Gastrocnemius medialis (tissue), 4 donors: ENCODE measurements at regions not wholly inside any gene's neighbourhood (a gene's known extent, or its start where the extent isn't known, plus 50 kb on each side); places are given as distances from the start of the nearest gene placed in this dataset.

Experiments used
- POLR2A ChIP-seq, 2 donors: fragments of 450-650 bp; IDR thresholded peaks; one replicate each; pipeline ENCODE4 v1.6.1; 2017; ENCODE audit warnings: antibody characterized with exemption in 2 of 2, mild to moderate bottlenecking in 2 of 2, moderate library complexity in 2 of 2
- TF ChIP-seq, protein P1 (sequence below), 5 experiments: fragments of 450-650 bp in 3 of 5; fragments of 200-600 bp in 2 of 5; sonication (generic) in 2 of 5; IDR thresholded peaks in 4 of 5; conservative IDR thresholded peaks in 1 of 5; 1 replicate in 4 of 5; 2 replicates in 1 of 5; pipeline ENCODE4 v1.5.1; 2016 to 2019; ENCODE audit warnings: antibody characterized with exemption in 5 of 5, mild to moderate bottlenecking in 3 of 5, moderate library complexity in 3 of 5

DNA sequence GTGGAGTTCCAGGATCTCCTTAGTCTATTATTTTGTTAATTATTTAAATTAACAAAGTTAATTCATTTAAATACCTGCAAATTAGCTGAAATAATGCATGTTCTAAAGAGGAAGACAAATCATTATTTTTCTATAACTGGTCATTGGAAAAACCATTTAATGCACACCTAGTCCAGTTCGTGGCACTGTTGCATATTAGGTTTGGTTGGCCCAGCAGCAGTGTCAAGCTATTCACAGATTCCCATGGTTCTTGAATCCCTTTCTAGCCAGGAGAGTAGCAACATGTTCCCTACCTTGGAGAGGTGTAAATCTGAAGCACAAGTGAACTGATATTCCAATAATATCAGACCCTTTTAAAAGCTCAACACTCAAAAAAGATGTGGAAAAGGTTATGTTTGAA, 155.2 kb downstream of the TMEM161B start:
- TF ChIP-seq, protein P1, sequence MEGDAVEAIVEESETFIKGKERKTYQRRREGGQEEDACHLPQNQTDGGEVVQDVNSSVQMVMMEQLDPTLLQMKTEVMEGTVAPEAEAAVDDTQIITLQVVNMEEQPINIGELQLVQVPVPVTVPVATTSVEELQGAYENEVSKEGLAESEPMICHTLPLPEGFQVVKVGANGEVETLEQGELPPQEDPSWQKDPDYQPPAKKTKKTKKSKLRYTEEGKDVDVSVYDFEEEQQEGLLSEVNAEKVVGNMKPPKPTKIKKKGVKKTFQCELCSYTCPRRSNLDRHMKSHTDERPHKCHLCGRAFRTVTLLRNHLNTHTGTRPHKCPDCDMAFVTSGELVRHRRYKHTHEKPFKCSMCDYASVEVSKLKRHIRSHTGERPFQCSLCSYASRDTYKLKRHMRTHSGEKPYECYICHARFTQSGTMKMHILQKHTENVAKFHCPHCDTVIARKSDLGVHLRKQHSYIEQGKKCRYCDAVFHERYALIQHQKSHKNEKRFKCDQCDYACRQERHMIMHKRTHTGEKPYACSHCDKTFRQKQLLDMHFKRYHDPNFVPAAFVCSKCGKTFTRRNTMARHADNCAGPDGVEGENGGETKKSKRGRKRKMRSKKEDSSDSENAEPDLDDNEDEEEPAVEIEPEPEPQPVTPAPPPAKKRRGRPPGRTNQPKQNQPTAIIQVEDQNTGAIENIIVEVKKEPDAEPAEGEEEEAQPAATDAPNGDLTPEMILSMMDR (IDR thresholded peaks at IDR 0.05 in 4 of 5, conservative IDR thresholded peaks at IDR 0.05 in 1 of 5) = no peak
- no peak for TF ChIP-seq POLR2A (IDR thresholded peaks at IDR 0.05)
